Transverse colon (tissue), 4 donors: ENCODE measurements at regions not wholly inside any gene's neighbourhood (a gene's known extent, or its start where the extent isn't known, plus 50 kb on each side); places are given as distances from the start of the nearest gene placed in this dataset.

Source experiments
- CTCF ChIP-seq, 5 experiments: fragments of 200-600 bp in 3 of 5; fragments of 450-650 bp in 2 of 5; sonication (generic) in 3 of 5; IDR thresholded peaks; 1 replicate in 2 of 5; 2 replicates in 3 of 5; pipeline ENCODE4 v1.5.1; 2016 to 2017; ENCODE audit warnings: antibody characterized with exemption in 5 of 5, inconsistent platforms in 3 of 5, mild to moderate bottlenecking in 2 of 5, moderate library complexity in 1 of 5
- EP300 ChIP-seq: sonication (generic); formaldehyde crosslinking; IDR thresholded peaks from one replicate; pipeline ENCODE4 v1.6.1; 2017; ENCODE audit warnings: antibody characterized with exemption, low read depth
- POLR2A ChIP-seq: fragments of 450-650 bp; IDR thresholded peaks from one replicate; pipeline ENCODE4 v1.6.1; 2016; ENCODE audit warnings: antibody characterized with exemption, mild to moderate bottlenecking, moderate library complexity
- POLR2AphosphoS5 ChIP-seq, 3 donors: sonication (generic); formaldehyde crosslinking; IDR thresholded peaks; one replicate each; pipeline ENCODE4 v1.6.1; 2016; ENCODE audit warnings: antibody characterized with exemption in 3 of 3

- TF ChIP-seq CTCF (IDR thresholded peaks at IDR 0.05) (no peak), POLR2AphosphoS5 (IDR thresholded peaks at IDR 0.05) (no peak), POLR2A (no peak), EP300 (no peak)
Measured at GRCh38 chr9:75467142-75467541, 378.8 kb downstream of the OSTF1 start.
